Osteocyte (in vitro differentiated cells): ENCODE measurements at regions not wholly inside any gene's neighbourhood (a gene's known extent, or its start where the extent isn't known, plus 50 kb on each side); places are given as distances from the start of the nearest gene placed in this dataset.

ENCODE experiments used
- DNase-seq: peaks from one replicate; pipeline ENCODE4 v3.0.0; 2021; ENCODE audit warnings: mixed read lengths; ENCODE audit not compliant: unreplicated experiment; ENCODE audit errors: extremely low spot score
- H3K27ac Mint-ChIP-seq: one replicate; pipeline ENCODE4 v1.8.0; 2021; ENCODE audit warnings: mild to moderate bottlenecking, mixed read lengths; ENCODE audit not compliant: unreplicated experiment
- H3K27me3 Mint-ChIP-seq: one replicate; pipeline ENCODE4 v1.8.0; 2021; ENCODE audit warnings: mixed read lengths; ENCODE audit not compliant: unreplicated experiment
- H3K36me3 Mint-ChIP-seq: one replicate; pipeline ENCODE4 v1.8.0; 2021; ENCODE audit warnings: mixed read lengths; ENCODE audit not compliant: unreplicated experiment
- H3K4me1 Mint-ChIP-seq: one replicate; pipeline ENCODE4 v1.8.0; 2021; ENCODE audit warnings: mixed read lengths; ENCODE audit not compliant: unreplicated experiment
- H3K4me3 Mint-ChIP-seq: one replicate; pipeline ENCODE4 v1.8.0; 2021; ENCODE audit warnings: mild to moderate bottlenecking, moderate library complexity, mixed read lengths; ENCODE audit not compliant: unreplicated experiment
- H3K9me3 Mint-ChIP-seq: one replicate; pipeline ENCODE4 v1.8.0; 2021; ENCODE audit warnings: mixed read lengths; ENCODE audit not compliant: unreplicated experiment
- CTCF ChIP-seq: fragments of 200-600 bp; sonication (generic); IDR thresholded peaks from 2 replicates; pipeline ENCODE4 v1.5.0; 2021; ENCODE audit warnings: antibody characterized with exemption, mild to moderate bottlenecking, moderate library complexity

GRCh38 chr6:9796827-9797226, 618.0 kb downstream of the TFAP2A start:
- no peaks in the 10 kb centered on the region for H3K9me3 Mint-ChIP-seq
- H3K4me1 Mint-ChIP-seq: peaks cover 14% of the 10 kb centered on the region
- TF ChIP-seq CTCF: no peak
- H3K4me3 Mint-ChIP-seq: no peak overlapping the region
- no peak for DNase-seq
- no peaks in the 10 kb centered on the region for H3K27me3 Mint-ChIP-seq
- H3K36me3 Mint-ChIP-seq: no peaks in the 10 kb centered on the region
- H3K27ac Mint-ChIP-seq: no peak overlapping the region

GRCh38 chr6:9795880-9796279, 619.0 kb downstream of the TFAP2A start:
- Mint-ChIP-seq H3K9me3 (no peaks in the 10 kb centered on the region), H3K4me3 (peak overlapping the region; percentile 5), H3K4me1 (peaks cover 14% of the 10 kb centered on the region), H3K27me3 (no peaks in the 10 kb centered on the region), H3K27ac (peak overlapping the region; percentile 40), H3K36me3 (no peaks in the 10 kb centered on the region)
- no peak for TF ChIP-seq CTCF
- no peak for DNase-seq

GRCh38 chr6:9789201-9789600, 625.7 kb downstream of the TFAP2A start:
- peaks cover 3% of the 10 kb centered on the region for H3K4me1 Mint-ChIP-seq
- H3K27me3 Mint-ChIP-seq: no peaks in the 10 kb centered on the region
- no peak for DNase-seq
- H3K27ac Mint-ChIP-seq: no peak overlapping the region
- no peak for TF ChIP-seq CTCF
- H3K36me3 Mint-ChIP-seq: no peaks in the 10 kb centered on the region
- no peak overlapping the region for H3K4me3 Mint-ChIP-seq
- H3K9me3 Mint-ChIP-seq: no peaks in the 10 kb centered on the region

- Mint-ChIP-seq H3K4me3 (no peak overlapping the region), H3K27ac (no peak overlapping the region), H3K27me3 (no peaks in the 10 kb centered on the region)
Observed at GRCh38 chr6:9784786-9785185, 630.1 kb downstream of the TFAP2A start.

GRCh38 chr6:9783567-9783966, 631.3 kb downstream of the TFAP2A start:
- no peaks in the 10 kb centered on the region for H3K9me3 Mint-ChIP-seq
- H3K36me3 Mint-ChIP-seq: no peaks in the 10 kb centered on the region
- no peaks in the 10 kb centered on the region for H3K4me1 Mint-ChIP-seq
- H3K4me3 Mint-ChIP-seq: no peak overlapping the region
- TF ChIP-seq CTCF: no peak
- no peak for DNase-seq
- no peaks in the 10 kb centered on the region for H3K27me3 Mint-ChIP-seq
- no peak overlapping the region for H3K27ac Mint-ChIP-seq

More at GRCh38 chr6:9784786-9785185, 630.1 kb downstream of the TFAP2A start:
- Mint-ChIP-seq H3K9me3 (no peaks in the 10 kb centered on the region), H3K4me1 (peaks cover 3% of the 10 kb centered on the region), H3K36me3 (no peaks in the 10 kb centered on the region)
- DNase-seq: no peak
- TF ChIP-seq CTCF: no peak
